ENCODE measurements at regions not wholly inside any gene's neighbourhood (a gene's known extent, or its start where the extent isn't known, plus 50 kb on each side); places are given as distances from the start of the nearest gene placed in this dataset.

- no peak for TF ChIP-seq EZH2phosphoT487 (IDR thresholded peaks at IDR 0.05; ENCODE audit: borderline replicate concordance, low read depth, low read length)
- Histone ChIP-seq H3K4me1 (ENCODE audit: insufficient read depth, low read length, poor library complexity, severe bottlenecking) (no peaks in the 10 kb centered on the region), H3K4me2 (ENCODE audit: low read length) (no peak overlapping the region), H3K9me2 (ENCODE audit: insufficient read depth, low read length) (no peaks in the 10 kb centered on the region), H4K20me1 (ENCODE audit: insufficient read depth, low read length) (no peaks in the 10 kb centered on the region), H3K79me2 (ENCODE audit: insufficient read depth, low read depth, low read length) (no peaks in the 10 kb centered on the region), H3K4me3 (ENCODE audit: low read depth, low read length, poor library complexity, severe bottlenecking) (no peak overlapping the region), H3K9me3 (ENCODE audit: low read length) (no peaks in the 10 kb centered on the region), H3K36me3 (ENCODE audit: insufficient read depth, low read length) (no peaks in the 10 kb centered on the region), H3K27ac (ENCODE audit: low read depth, low read length, poor library complexity, severe bottlenecking) (no peak overlapping the region), H2AFZ (ENCODE audit: low read length) (no peak overlapping the region)
- BruUV-seq (replicated peaks), result no TSS peak
- POLR2A ChIA-PET, result interaction anchor here (0.8 kb wide), 1 partner anchor 9 kb away, joined by 3 read pairs; no protein-coding TSS in a partner anchor
- CTCF ChIA-PET (ENCODE audit: unreplicated experiment), result no interaction called here
- DNase-seq (ENCODE audit: low spot score), result no peak
- intact Hi-C loops (cut with micrococcal nuclease; ENCODE audit: unreplicated experiment), result no loop called here
Measured at GRCh38 chr16:73764321-73764720, 532.3 kb upstream of the PSMD7 start.

DNA sequence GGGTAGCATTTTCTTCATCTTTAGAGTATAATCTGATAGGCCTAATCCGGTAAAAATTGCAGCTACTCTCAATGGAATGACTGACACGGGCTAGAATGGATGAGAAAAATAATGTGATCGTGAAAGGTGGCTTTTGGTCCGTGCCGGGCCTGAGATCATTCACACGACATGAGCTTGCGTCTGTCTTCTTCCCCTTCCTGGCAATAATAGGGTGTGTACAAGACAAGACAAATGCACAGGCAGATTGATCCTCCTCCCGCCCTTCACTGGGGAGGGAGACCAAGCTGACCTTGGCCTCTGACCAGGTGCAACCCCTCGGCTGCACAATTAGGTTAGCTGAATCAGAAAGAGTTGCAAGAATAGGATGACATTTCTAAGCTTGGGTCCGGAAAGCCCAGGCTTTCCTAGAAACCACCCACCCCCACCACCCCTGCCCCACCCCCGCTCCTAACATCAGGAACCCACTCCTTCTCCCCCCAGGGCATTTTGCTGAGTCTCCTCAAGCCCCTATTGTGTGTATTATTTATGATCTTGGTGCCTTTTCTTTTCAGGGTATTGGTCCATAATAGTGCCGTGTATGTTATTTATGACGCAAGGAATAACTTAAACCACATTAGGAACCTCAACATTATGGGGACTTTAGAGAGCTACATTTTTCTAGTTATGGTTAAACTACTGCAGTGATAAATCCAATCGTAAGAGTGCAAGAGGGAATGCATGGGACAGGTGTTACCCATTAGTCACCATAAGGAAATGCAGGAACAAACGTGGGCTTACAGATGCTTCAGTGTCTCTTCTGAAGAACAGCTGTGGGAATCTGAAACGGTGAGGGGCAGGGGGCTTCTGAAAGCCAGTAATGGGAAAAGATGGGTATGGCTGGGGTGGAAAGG is 540.1 kb upstream of the PSMD7 start:
- no peak for DNase-seq (ENCODE audit: low spot score)
- TF ChIP-seq EZH2phosphoT487 (IDR thresholded peaks at IDR 0.05; ENCODE audit: borderline replicate concordance, low read depth, low read length) (no peak), CTCF (conservative IDR thresholded peaks at IDR 0.05; ENCODE audit: low read length) (no peak)
- CTCF ChIA-PET (ENCODE audit: unreplicated experiment), result no interaction called here
- no peaks in the 10 kb centered on the region for H4K20me1 ChIP-seq (ENCODE audit: insufficient read depth, low read length)
- POLR2A ChIA-PET, result interaction anchor here (0.6 kb wide), 1 partner anchor 33 kb away, joined by 4 read pairs; no protein-coding TSS in a partner anchor
- H3K4me3 ChIP-seq (ENCODE audit: low read depth, low read length, poor library complexity, severe bottlenecking), result no peak overlapping the region
- BruUV-seq (replicated peaks), result no TSS peak
- no peaks in the 10 kb centered on the region for H3K36me3 ChIP-seq (ENCODE audit: insufficient read depth, low read length)
- H3K9me2 ChIP-seq (ENCODE audit: insufficient read depth, low read length), result no peaks in the 10 kb centered on the region
- no peaks in the 10 kb centered on the region for H3K4me1 ChIP-seq (ENCODE audit: insufficient read depth, low read length, poor library complexity, severe bottlenecking)
- no peak overlapping the region for H2AFZ ChIP-seq (ENCODE audit: low read length)
- intact Hi-C loops (cut with micrococcal nuclease; ENCODE audit: unreplicated experiment), result no loop called here
- no peak overlapping the region for H3K4me2 ChIP-seq (ENCODE audit: low read length)
- H3K79me2 ChIP-seq (ENCODE audit: insufficient read depth, low read depth, low read length), result no peaks in the 10 kb centered on the region
- H3K27ac ChIP-seq (ENCODE audit: low read depth, low read length, poor library complexity, severe bottlenecking), result no peak overlapping the region
- no peaks in the 10 kb centered on the region for H3K9me3 ChIP-seq (ENCODE audit: low read length)

GRCh38 chr16:73753931-73754330 is 542.7 kb upstream of the PSMD7 start:
- Histone ChIP-seq H3K4me2 (ENCODE audit: low read length) (no peak overlapping the region), H3K9me2 (ENCODE audit: insufficient read depth, low read length) (no peaks in the 10 kb centered on the region), H3K79me2 (ENCODE audit: insufficient read depth, low read depth, low read length) (no peaks in the 10 kb centered on the region), H3K4me3 (ENCODE audit: low read depth, low read length, poor library complexity, severe bottlenecking) (no peak overlapping the region), H4K20me1 (ENCODE audit: insufficient read depth, low read length) (no peaks in the 10 kb centered on the region), H3K9me3 (ENCODE audit: low read length) (no peaks in the 10 kb centered on the region), H2AFZ (ENCODE audit: low read length) (no peak overlapping the region), H3K36me3 (ENCODE audit: insufficient read depth, low read length) (no peaks in the 10 kb centered on the region), H3K27ac (ENCODE audit: low read depth, low read length, poor library complexity, severe bottlenecking) (no peak overlapping the region), H3K4me1 (ENCODE audit: insufficient read depth, low read length, poor library complexity, severe bottlenecking) (no peaks in the 10 kb centered on the region)
- ChIA-PET CTCF (ENCODE audit: unreplicated experiment) (no interaction called here), POLR2A (interaction anchor here (0.6 kb wide), 1 partner anchor 25 kb away, joined by 3 read pairs; no protein-coding TSS in a partner anchor)
- TF ChIP-seq EZH2phosphoT487 (IDR thresholded peaks at IDR 0.05; ENCODE audit: borderline replicate concordance, low read depth, low read length), result no peak
- no peak for TF ChIP-seq CTCF (conservative IDR thresholded peaks at IDR 0.05; ENCODE audit: low read length)
- DNase-seq (ENCODE audit: low spot score), result no peak
- intact Hi-C loops (cut with micrococcal nuclease; ENCODE audit: unreplicated experiment), result no loop called here
- no TSS peak for BruUV-seq (replicated peaks)

All from OCI-LY7 (cell line).